NCI-H2196 treated with DMSO at 0.1 percent for 48 hours (cell line): ENCODE measurements at regions not wholly inside any gene's neighbourhood (a gene's known extent, or its start where the extent isn't known, plus 50 kb on each side); places are given as distances from the start of the nearest gene placed in this dataset.

Experiments
- DNase-seq: peaks from one replicate; lab custom pipeline; 2025; ENCODE audit not compliant: unreplicated experiment; lab: John Stamatoyannopoulos, UW

GRCh38 chr6:6910734-6911295 lies 196.9 kb upstream of the RREB1 start:
- DNase-seq, result no peak

GRCh38 chr6:6911391-6911790 lies 196.4 kb upstream of the RREB1 start:
- DNase-seq, result no peak

DNA sequence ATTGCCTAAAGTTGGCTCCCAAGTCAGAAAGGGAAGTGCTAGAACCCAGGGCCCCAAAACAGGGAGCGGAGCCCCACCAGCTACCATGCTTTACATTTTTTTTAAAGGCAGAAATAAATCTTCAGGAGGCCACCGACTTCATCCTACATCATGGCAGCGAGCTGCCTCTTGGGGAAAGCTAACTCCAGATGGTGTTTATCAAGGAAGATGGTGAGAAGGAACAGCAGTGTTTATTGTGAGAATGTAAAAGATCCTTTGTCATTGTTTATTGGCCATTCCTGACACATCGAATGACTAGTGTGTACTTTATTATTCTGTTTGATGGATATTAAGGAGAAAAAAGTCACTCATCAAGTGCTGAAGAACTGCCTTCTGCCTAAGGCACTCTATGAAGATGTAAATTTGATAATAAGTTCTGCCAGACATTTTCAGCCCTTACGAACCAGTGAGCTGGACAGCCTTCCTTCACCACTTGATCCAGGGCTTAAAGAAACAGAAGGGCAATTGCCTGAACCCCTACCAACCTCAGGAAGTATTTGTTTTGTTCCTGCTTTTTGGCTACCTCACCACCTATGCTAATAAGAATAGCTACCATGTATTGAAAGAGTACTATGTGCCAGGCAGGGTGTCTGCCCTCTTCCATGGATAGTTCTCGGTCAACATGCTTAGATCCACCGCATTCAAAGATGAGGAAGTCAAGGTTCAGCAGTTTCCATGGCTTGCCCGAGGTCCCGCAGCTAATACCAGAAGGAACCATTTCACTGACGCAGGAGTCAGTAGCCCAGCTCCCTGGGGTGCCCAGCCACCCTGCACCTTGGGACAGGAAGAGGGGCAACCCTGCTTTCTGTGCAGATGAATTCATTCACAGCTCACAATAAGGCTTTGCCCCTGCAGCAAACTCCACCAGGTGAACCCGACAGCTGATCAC lies 194.7 kb upstream of the RREB1 start:
- DNase-seq, result no peak

GRCh38 chr6:6915219-6915618 lies 192.5 kb upstream of the RREB1 start:
- peak; percentile 32 for DNase-seq

GRCh38 chr6:6915813-6916547 lies 191.8 kb upstream of the RREB1 start:
- no peak for DNase-seq

- no peak for DNase-seq
These were observed 191.2 kb upstream of the RREB1 start for GRCh38 chr6:6916598-6916997.

DNA sequence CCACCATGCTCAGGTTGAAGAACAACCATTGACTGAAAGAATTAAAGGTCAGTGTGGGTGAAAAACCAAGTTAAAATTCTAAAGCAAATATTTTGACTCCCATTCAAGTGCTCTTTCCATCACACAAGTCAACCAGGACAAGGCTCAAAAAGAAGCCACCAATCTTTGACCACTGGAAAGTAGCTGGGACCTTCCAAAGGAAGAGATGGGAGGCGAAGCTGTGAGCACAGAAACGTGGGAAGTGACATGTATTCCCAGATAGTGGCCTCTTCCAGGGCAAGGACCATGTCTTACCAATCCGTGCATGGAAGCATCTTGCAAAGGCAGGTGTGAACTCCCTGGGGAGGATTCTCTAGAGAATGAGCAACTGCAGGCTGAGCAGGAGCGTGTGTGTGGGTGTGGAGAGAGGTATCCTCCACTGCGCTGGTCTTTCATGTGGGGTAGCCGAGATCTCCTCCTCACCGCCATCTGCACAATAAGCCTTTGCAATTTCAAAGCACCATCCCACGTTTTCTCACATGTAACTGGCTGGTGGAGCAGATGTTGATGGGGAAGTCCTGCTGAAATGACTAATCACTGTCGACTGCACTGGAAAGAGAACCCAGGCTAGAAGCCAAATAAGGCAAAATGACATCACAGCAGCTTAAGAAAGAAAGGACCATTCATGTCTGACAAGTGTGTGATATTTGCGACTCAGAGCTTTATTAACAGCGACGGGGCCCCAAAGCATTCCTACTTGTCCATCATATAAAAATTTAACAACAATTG lies 189.4 kb upstream of the RREB1 start:
- DNase-seq, result no peak

DNA sequence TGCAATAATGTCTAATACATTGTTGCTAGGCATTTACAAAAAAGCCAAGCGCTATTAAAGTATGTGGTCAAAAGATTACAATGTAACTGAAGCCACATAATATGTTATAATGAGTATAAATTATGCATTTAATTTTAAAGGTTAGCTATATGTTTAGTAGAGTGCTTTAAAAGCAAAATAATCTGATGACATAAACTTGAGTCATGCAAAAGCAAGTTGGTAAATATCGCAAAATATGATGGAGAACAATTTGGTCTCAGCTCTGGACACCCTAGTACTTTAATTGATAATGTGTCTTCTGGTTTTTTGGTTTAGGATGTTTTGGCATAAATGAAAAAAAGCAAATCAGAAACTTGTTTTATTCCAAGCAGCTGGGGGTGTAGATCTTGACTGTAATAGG lies 188.6 kb upstream of the RREB1 start:
- DNase-seq, result no peak

- no peak for DNase-seq
These were observed 187.4 kb upstream of the RREB1 start for GRCh38 chr6:6920114-6920986.

DNA sequence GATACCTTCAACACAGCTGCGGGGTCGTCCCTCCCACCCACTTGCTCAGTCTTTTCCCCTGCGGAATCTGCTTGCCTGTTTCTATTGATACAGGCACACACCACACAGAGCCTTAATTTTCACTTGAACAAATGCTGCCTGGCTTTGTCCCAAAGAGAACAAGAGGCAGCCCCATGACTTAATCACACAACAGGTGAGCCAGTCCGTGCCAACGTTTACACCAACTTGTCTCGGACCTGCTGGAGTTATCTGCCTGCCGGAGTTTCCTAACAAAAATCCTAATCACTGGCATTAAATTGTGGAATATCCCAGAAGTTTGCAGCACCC lies 186.8 kb upstream of the RREB1 start:
- DNase-seq, result no peak

- DNase-seq, result no peak
These were observed 185.6 kb upstream of the RREB1 start for GRCh38 chr6:6922166-6922565.

- no peak for DNase-seq
These were observed 184.2 kb upstream of the RREB1 start for GRCh38 chr6:6923605-6924004.

DNA sequence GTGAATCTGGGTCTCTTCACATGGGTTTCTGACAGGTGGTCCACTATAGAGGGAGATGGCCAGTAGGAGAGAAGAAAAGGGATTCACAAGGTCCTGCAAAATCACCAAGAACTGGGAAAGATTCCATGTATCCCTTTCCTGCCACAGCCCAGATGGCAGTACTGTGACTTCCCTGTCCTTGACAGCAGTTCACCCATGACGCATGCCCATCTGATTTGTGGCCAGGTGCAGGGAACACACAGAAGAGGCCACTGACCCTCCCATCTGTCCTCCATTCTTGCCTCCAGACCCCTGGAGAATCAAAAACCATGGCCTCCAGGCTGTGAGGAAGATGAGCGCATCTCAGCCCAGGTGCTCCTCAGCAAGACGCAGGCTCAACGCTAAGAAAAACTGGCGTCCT lies 183.1 kb upstream of the RREB1 start:
- DNase-seq, result no peak

- no peak for DNase-seq
These were observed 182.2 kb upstream of the RREB1 start for GRCh38 chr6:6925391-6926164.

DNA sequence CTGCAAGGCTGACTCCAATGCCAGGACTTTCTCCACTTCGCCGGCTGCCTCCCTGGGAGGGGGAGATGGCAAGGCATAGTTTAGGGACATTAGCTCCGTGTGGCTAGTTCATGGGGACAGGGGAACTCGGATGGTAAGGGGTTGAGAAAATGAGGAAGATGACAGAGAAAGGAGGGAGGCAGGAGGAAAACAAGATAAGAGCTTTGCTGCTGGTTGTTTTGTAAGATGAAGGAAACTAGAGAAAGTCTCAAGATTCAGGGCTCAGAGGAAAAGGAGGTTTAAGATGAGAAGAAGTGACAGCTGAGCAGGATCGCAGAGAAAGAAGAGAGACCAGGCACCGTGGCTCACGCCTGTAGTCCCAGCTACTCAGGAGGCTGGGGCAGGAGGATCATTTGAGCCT lies 180.9 kb upstream of the RREB1 start:
- DNase-seq, result no peak

GRCh38 chr6:6927521-6928361 lies 180.0 kb upstream of the RREB1 start:
- no peak for DNase-seq

DNA sequence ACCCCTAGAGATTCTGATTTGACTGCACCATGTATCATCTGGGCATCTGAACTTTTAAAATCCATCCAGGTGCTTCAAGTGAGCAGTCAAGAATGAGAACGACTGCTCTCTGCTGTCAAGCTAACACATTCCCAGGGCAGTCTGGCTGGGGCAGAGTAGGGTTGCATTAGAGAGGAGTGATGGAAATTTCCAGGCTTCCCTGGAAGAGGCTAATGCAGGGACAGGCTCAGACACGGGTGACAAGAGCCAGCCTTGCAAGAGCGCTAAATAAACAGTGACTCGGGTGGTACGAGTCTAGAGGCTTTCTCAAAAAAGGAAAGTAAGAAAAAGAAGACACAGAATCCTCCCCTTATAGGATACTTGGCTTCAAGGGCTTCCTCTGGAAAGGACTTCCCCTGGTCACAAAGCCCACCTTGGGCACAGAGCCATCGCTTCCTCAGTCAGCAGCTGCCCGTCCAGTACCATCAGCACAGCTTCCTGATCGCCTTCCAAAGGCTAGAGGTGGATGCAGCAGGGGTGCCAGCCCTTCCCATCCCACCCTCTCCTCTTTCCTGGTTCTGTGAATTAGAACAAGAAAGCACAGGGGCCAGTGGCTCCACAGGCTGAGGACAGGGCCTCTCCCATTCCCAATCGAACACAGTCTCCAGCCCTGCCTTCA lies 177.4 kb upstream of the RREB1 start:
- no peak for DNase-seq
